PFSK-1 (cell line): ENCODE measurements at regions not wholly inside any gene's neighbourhood (a gene's known extent, or its start where the extent isn't known, plus 50 kb on each side); places are given as distances from the start of the nearest gene placed in this dataset.

Experiments used
- POLR2AphosphoS5 ChIP-seq: IDR thresholded peaks from 2 replicates; pipeline ENCODE4 v1.6.1; 2012; ENCODE audit warnings: low read depth, mild to moderate bottlenecking, control low read depth, low read length, moderate library complexity
- SIN3A ChIP-seq: IDR thresholded peaks from 2 replicates; pipeline ENCODE4 v1.6.1; 2012; ENCODE audit warnings: mild to moderate bottlenecking, low read length, moderate library complexity, borderline replicate concordance; ENCODE audit not compliant: insufficient read depth
- TAF1 ChIP-seq: IDR thresholded peaks from 2 replicates; pipeline ENCODE4 v1.6.1; 2012; ENCODE audit warnings: low read length, control low read depth, borderline replicate concordance; ENCODE audit not compliant: insufficient read depth
- TF ChIP-seq, protein P1 (sequence below), 2 experiments: IDR thresholded peaks; 2 replicates each; pipeline versions ENCODE4 v1.6.1 to v1.8.0; 2011 to 2012; ENCODE audit warnings: low read depth in 2 of 2, low read length in 2 of 2, control low read depth in 1 of 2, inconsistent platforms in 1 of 2, mild to moderate bottlenecking in 1 of 2, moderate library complexity in 1 of 2; ENCODE audit not compliant: insufficient read depth in 1 of 2

DNA sequence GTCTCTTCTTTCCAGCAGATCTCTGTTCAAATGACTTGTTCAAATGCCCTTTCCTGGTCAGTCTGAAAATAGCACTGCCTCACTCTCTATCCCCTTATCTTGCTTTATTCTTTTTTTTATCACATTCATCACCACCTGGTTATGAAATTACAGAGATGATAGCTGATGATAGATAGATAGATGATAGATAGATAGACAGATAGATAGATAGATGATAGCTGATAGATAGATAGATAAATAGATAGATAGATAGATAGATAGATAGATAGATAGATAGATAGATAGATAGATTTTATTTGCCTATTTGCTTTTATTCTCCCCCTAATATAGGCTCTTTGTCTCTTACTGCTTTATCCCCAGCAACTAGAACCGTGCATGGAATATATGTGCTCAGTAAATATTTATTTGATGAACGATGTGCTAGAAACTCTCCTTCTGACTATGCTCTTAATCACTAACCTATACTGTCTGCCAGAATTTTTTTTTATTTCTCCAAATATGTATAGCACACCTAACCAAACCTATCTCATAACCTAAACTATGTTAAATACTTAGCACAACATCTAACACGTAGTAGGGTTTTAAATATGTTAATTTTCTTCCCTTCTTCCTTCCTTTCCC is 372.8 kb upstream of the DUSP10 start:
- TF ChIP-seq, protein P1, sequence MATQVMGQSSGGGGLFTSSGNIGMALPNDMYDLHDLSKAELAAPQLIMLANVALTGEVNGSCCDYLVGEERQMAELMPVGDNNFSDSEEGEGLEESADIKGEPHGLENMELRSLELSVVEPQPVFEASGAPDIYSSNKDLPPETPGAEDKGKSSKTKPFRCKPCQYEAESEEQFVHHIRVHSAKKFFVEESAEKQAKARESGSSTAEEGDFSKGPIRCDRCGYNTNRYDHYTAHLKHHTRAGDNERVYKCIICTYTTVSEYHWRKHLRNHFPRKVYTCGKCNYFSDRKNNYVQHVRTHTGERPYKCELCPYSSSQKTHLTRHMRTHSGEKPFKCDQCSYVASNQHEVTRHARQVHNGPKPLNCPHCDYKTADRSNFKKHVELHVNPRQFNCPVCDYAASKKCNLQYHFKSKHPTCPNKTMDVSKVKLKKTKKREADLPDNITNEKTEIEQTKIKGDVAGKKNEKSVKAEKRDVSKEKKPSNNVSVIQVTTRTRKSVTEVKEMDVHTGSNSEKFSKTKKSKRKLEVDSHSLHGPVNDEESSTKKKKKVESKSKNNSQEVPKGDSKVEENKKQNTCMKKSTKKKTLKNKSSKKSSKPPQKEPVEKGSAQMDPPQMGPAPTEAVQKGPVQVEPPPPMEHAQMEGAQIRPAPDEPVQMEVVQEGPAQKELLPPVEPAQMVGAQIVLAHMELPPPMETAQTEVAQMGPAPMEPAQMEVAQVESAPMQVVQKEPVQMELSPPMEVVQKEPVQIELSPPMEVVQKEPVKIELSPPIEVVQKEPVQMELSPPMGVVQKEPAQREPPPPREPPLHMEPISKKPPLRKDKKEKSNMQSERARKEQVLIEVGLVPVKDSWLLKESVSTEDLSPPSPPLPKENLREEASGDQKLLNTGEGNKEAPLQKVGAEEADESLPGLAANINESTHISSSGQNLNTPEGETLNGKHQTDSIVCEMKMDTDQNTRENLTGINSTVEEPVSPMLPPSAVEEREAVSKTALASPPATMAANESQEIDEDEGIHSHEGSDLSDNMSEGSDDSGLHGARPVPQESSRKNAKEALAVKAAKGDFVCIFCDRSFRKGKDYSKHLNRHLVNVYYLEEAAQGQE (IDR thresholded peaks at IDR 0.05; ENCODE audit: insufficient read depth in 1 of 2, low read depth in 2 of 2, low read length in 2 of 2): no peak
- TF ChIP-seq TAF1: no peak
- TF ChIP-seq POLR2AphosphoS5: no peak
- TF ChIP-seq SIN3A: no peak
